GM21381 (cell line): ENCODE measurements at regions not wholly inside any gene's neighbourhood (a gene's known extent, or its start where the extent isn't known, plus 50 kb on each side); places are given as distances from the start of the nearest gene placed in this dataset.
"Not testable (repeated sequence)": the region's sequence is repeated elsewhere in the genome, so short reads cannot be mapped to it uniquely, and the experiment has no call there.

Experiments
- ATAC-seq: cut with Tn5 transposase; IDR thresholded peaks from one replicate; pipeline ENCODE4 v1.9.1; 2021; ENCODE audit warnings: mild to moderate bottlenecking, moderate library complexity; ENCODE audit not compliant: unreplicated experiment

- no peak for ATAC-seq
Observed at GRCh38 chr13:87452281-87452680, 218.9 kb upstream of the SLITRK5 start.

GRCh38 chr13:87453244-87453643 lies 217.9 kb upstream of the SLITRK5 start:
- ATAC-seq: no peak

- no peak for ATAC-seq
Observed at GRCh38 chr13:87459419-87459818, 211.8 kb upstream of the SLITRK5 start.

DNA sequence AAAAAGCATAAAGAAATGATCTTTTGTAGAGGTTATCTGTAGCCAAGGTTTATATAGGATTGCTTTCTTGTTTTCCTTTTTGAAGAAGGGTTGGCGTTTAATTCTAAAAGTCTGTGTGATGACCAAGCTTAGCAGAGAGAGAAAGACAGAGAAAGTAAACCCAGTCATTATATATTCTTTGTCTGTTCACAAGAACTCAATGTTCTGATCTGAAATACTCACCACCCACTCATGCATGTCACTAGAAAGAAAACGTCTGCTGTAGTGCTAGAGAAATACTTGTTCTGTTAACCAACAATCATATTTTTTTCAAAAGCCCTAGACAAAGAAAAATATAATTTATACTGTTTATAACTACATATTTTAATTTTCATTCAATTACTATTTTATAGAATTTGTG lies 173.7 kb upstream of the SLITRK5 start:
- no peak for ATAC-seq

DNA sequence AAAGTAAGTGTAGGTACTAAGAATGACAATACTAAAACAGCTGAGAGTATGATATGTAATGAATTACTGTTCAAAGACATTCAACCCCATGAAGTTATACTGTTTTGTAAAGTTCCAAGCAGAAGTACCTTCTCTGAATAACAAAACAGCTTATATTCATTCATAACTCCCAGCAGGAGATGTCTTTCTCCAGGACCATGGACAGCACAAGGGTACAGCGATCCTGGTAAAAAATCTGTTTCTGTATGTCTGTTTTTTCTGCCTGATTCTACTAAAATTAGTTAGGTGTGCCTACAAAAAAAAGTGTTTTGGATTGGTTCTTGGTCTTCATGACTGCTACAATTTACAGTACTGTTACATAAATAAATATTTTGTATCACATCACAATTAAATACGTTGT lies 172.5 kb upstream of the SLITRK5 start:
- ATAC-seq: no peak

DNA sequence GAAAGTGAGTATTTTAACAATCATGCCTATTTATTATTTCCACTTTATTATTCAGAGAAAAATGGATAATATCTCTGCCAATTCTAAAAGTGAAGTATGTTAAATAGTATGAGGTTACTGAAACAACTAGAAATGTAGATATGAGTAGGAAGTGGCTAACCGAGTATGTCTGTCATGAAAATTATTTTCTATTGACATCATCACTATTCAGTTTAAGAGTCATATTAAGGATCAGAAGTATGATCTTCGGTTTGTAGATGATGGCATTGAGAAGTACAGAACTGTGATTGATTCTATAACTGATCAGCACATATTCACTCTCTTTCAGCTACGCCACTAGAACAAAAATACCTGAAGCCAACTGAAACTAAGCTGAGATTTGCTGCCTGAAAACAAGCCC lies 146.4 kb upstream of the SLITRK5 start:
- ATAC-seq: no peak

DNA sequence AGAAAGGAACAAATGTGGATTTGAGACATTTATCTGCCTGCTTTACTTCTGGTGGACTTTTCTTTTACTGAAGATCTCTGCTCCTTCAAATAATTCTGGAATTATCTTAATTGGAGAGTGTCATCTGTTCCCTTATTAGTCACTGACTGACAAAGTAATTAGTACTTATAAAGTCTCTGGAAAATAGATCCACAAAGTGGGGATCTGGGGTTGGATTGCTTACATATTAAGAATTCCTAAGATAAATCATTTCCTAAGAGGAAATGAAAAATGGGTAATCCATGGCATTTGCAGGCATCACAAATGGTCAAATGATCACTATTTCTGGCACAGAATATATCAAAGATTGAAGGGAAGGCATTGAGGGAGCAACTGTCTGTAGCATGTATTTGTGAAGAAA lies 137.4 kb upstream of the SLITRK5 start:
- ATAC-seq: no peak

- ATAC-seq: no peak
Observed at GRCh38 chr13:87535911-87536310, 135.3 kb upstream of the SLITRK5 start.

DNA sequence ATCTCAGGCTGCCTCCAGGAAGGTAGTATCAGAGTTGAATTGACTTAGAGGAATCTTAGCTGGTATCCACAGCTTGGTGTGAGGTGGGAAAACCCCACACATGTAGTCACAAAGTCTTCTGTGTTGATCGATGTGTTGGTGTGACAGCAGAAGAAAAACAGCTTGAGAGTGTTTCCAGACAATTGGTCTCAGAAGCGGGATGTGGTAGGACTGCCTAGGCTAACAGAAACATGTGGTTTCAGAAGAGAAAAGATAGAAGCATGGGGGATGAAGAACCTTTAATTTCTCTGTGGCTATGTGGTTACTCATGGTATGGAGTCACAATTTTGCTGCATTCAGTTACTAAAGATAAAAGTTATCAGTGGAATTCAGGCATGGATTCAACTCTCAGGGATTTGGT lies 134.7 kb upstream of the SLITRK5 start:
- no peak for ATAC-seq

DNA sequence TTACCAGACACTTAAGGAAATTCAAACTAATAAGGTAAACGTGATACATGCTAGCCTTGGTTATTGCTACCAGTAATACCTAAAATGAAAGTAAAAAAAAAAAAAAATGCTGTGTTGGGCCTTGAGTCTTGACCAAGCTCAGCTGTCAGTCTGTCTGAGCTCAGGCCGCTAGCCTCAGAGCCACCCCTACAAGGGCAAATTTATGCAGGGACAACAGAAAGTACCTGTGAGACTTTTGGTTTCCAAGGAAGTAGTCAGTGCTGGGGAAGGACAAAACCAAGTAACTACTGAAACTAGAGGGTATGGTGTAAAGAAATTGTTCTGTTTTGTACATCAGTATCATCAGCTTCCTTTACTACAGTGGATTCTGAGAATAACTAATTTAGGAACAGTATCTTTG lies 134.3 kb upstream of the SLITRK5 start:
- ATAC-seq: peak; percentile 61

DNA sequence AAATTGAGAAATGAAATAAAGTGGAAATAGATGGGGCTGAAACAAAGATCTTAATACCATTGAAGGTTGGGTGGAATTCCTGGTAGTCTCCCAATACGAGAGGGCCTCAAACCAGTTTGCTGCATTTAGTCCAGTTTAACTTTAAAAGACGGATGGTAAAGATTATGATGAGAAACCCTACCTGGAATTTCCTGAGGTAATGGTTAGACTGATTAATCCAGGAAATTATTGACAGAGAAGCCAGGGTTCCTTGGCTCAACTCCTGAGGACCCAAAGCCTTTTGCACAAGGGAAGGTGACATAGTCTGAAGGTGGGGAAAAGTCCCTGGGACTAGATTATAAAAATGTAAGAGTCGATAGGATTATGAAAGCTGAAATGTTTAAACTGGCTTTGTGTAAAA lies 133.2 kb upstream of the SLITRK5 start:
- ATAC-seq: no peak

- ATAC-seq: no peak
Observed at GRCh38 chr13:87538366-87539052, 132.7 kb upstream of the SLITRK5 start.

DNA sequence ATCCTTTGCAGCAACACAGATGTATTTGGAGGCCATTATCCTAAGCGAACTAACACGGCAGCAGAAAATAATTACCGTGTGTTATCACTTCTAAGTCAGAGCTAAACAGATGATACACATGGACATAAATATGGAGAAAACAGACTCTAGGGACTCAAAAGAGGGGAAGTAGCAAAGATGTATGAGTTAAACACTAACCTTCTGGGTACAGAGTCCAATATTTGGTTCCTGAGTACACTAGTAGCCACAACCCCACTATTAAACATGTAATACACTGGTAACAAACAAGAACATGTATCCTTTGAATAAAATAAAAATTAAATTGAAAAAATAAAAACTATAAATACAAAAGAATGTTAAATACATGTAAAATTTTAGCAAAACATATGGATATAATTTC lies 118.0 kb upstream of the SLITRK5 start:
- ATAC-seq: no peak

DNA sequence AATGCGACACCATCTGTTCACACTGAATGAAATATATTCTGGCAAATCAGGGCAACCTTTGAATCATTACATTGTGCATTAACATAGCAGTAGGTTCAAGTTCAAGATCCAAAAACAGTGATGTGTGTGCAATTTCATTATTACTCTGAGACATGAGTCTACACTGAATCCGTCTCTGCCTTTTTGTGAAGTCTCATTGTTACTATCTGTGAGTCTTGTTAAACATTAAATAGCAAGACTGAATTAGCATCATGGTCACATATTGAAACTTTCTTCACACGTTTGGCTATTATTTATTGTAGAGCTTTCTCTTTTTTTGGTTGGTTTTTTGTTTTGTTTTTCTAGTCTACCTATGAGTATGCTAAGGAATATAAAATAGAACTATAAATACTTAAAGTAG lies 117.1 kb upstream of the SLITRK5 start:
- ATAC-seq: no peak

DNA sequence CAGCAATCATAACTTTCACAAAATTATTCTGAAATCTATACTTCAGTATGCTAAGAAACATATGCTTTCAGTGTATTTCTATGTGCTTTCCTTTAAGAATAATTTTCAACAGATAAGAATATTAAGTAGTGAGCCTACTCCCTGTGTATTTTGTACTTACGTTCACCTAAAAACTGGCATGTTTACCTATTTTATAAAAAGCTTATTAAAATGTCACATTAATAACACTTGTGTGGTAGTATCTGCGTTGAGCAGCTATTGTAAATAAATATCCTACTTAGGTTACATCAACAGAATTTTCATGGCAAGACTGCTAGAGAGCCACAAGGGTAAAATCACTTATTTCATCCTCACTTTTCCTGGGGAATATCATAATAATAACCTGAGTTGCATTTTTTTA lies 113.4 kb upstream of the SLITRK5 start:
- no peak for ATAC-seq

- not testable (repeated sequence) for ATAC-seq
Observed at GRCh38 chr13:87561580-87561979, 109.6 kb upstream of the SLITRK5 start.

DNA sequence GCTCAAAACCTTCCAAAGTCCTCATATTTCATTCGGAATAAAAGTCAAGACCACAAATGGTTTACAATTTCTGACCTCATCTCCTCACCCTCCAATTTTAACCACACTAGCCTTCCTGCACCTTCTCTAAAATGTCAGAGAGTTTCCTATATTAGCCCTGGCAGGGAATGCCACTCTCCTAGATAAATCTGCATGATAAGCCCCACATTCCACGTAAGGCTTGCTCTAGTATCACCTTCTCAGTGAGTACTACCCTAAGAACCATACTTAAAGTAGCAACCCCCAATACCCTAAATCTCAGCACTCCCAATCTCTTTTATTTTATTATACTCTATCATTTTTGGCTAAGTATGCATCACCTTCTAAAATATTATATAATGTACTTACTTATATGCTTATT lies 100.5 kb upstream of the SLITRK5 start:
- ATAC-seq: no peak

- ATAC-seq: no peak
Observed at GRCh38 chr13:87582399-87582798, 88.8 kb upstream of the SLITRK5 start.

DNA sequence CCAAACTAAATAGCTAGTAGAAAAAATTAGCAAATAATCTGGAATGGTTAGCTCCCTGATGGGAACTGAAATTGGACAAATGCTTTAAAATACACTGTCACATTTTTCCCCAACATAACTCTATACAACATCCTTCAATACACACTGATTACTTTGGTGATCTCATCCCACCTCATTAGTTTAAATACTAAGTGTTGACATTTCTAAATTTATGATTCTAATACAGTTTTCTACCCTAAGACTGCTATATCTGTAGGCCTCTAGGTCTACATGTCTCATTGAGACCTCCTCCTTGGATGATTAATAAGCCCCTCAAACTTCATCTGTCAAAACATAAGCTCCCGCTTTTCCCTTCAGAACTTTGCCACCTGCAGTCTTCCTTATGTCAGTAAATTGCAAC lies 80.7 kb upstream of the SLITRK5 start:
- ATAC-seq: no peak

- ATAC-seq: not testable (repeated sequence)
Observed at GRCh38 chr13:87604437-87604836, 66.7 kb upstream of the SLITRK5 start.

- ATAC-seq: no peak
Observed at GRCh38 chr13:87607266-87607665, 63.9 kb upstream of the SLITRK5 start.

DNA sequence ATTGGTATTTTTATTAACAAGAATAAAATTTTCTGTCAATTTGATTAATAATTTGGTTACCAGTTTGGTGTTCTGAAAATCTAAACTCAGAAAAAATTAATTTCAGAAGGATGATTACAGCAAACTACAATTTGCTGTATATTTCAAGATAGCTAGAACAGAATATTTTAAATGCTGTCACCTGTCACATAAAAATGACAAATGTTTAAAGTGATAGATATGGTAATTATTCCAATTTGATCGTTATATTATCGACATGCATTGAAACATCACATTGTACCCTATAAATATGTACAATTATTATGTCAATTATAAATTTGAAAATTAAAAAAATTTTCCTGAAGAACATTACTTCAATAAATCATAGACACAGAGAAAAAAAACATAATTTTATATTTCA lies 56.9 kb upstream of the SLITRK5 start:
- ATAC-seq: no peak
